GM23338 (cell line): ENCODE measurements at regions not wholly inside any gene's neighbourhood (a gene's known extent, or its start where the extent isn't known, plus 50 kb on each side); places are given as distances from the start of the nearest gene placed in this dataset.

ENCODE experiments used
- ATAC-seq: fragments of 200-7000 bp; cut with Tn5 transposase; 3 replicates; pipeline ENCODE4 v1.9.1; 2020
- DNase-seq: peaks from one replicate; pipeline ENCODE4 v3.0.0-alpha.2; 2015; ENCODE audit warnings: low spot score
- H2AFZ ChIP-seq: fragments of 200-600 bp; sonication (generic); 2 replicates; pipeline ENCODE4 v1.8.0; 2016; ENCODE audit warnings: antibody characterized with exemption, mild to moderate bottlenecking, moderate library complexity
- H3F3A ChIP-seq: fragments of 200-600 bp; sonication (generic); replicated peaks from 2 replicates; pipeline ENCODE4 v1.8.0; 2017; ENCODE audit warnings: antibody characterized with exemption, mixed run types, low read depth
- H3K27ac ChIP-seq: fragments of 200-600 bp; sonication (generic); 2 replicates; pipeline ENCODE4 v1.6.1; 2016; ENCODE audit warnings: low read depth
- H3K27me3 ChIP-seq: fragments of 200-600 bp; sonication (generic); 2 replicates; pipeline ENCODE4 v1.8.0; 2016; ENCODE audit warnings: mild to moderate bottlenecking, mixed run types, moderate library complexity; ENCODE audit not compliant: insufficient read depth
- H3K36me3 ChIP-seq: fragments of 200-600 bp; sonication (generic); 2 replicates; pipeline ENCODE4 v1.8.0; 2016; ENCODE audit warnings: mild to moderate bottlenecking; ENCODE audit not compliant: insufficient read depth
- H3K4me1 ChIP-seq: fragments of 200-600 bp; sonication (generic); 2 replicates; pipeline ENCODE4 v1.8.0; 2016; ENCODE audit warnings: mild to moderate bottlenecking, moderate library complexity; ENCODE audit not compliant: insufficient read depth
- H3K4me2 ChIP-seq: fragments of 200-600 bp; sonication (generic); 2 replicates; pipeline ENCODE4 v1.7.1; 2017; ENCODE audit warnings: mixed run types
- H3K4me3 ChIP-seq: fragments of 200-600 bp; sonication (generic); 2 replicates; pipeline ENCODE4 v1.6.1; 2016; ENCODE audit warnings: mixed run types
- H3K79me2 ChIP-seq: fragments of 200-600 bp; sonication (generic); replicated peaks from 2 replicates; pipeline ENCODE4 v1.8.0; 2017; ENCODE audit warnings: mild to moderate bottlenecking; ENCODE audit not compliant: insufficient read depth
- H3K9me2 ChIP-seq: fragments of 200-600 bp; sonication (generic); 2 replicates; pipeline ENCODE4 v1.8.0; 2017; ENCODE audit not compliant: insufficient read depth
- H4K20me1 ChIP-seq: fragments of 200-600 bp; sonication (generic); replicated peaks from 2 replicates; pipeline ENCODE4 v1.8.0; 2017; ENCODE audit warnings: mild to moderate bottlenecking; ENCODE audit not compliant: insufficient read depth
- H3K27ac Mint-ChIP-seq: 2 replicates; pipeline ENCODE4 v1.8.0; 2020; ENCODE audit warnings: inconsistent platforms, mild to moderate bottlenecking, moderate library complexity, mixed read lengths
- H3K27me3 Mint-ChIP-seq: 3 replicates; pipeline ENCODE4 v1.8.0; 2022; ENCODE audit warnings: low read depth, mild to moderate bottlenecking, moderate library complexity, mixed read lengths, inconsistent platforms; ENCODE audit not compliant: insufficient read depth, poor library complexity
- H3K36me3 Mint-ChIP-seq: 3 replicates; pipeline ENCODE4 v1.8.0; 2021; ENCODE audit warnings: low read depth, mild to moderate bottlenecking, inconsistent platforms, moderate library complexity, mixed read lengths
- H3K4me1 Mint-ChIP-seq: 3 replicates; pipeline ENCODE4 v1.8.0; 2020; ENCODE audit warnings: mild to moderate bottlenecking, inconsistent platforms, mixed read lengths
- H3K4me3 Mint-ChIP-seq: 3 replicates; pipeline ENCODE4 v1.8.0; 2021; ENCODE audit warnings: moderate library complexity, mild to moderate bottlenecking, inconsistent platforms, mixed read lengths
- H3K9me3 Mint-ChIP-seq: 3 replicates; pipeline ENCODE4 v1.8.0; 2020; ENCODE audit warnings: moderate library complexity, mild to moderate bottlenecking, inconsistent platforms, mixed read lengths
- CREB1 ChIP-seq: fragments of 250-450 bp; sonication (Bioruptor Pico); IDR thresholded peaks from 2 replicates; pipeline ENCODE4 v1.5.0; 2020; ENCODE audit warnings: low read depth, mild to moderate bottlenecking, moderate library complexity
- CTCF ChIP-seq, 2 experiments: fragments of 200-600 bp in 1 of 2; sonication (generic) in 1 of 2; conservative IDR thresholded peaks; 2 replicates each; pipeline versions ENCODE4 v1.5.1 to v1.6.1; 2016 to 2017; ENCODE audit warnings: antibody characterized with exemption in 2 of 2, low read depth in 2 of 2, mild to moderate bottlenecking in 2 of 2, moderate library complexity in 1 of 2
- ETS1 ChIP-seq: IDR thresholded peaks from 2 replicates; pipeline ENCODE4 v1.6.1; 2016; ENCODE audit warnings: antibody characterized with exemption
- EZH2 ChIP-seq: fragments of 200-600 bp; sonication (generic); IDR thresholded peaks from one replicate; pipeline ENCODE4 v1.8.0; 2017; ENCODE audit warnings: antibody characterized with exemption, mild to moderate bottlenecking, low read depth; ENCODE audit not compliant: unreplicated experiment
- EZH2phosphoT487 ChIP-seq: fragments of 200-600 bp; sonication (generic); IDR thresholded peaks from one replicate; pipeline ENCODE4 v1.8.1; 2018; ENCODE audit warnings: antibody characterized with exemption; ENCODE audit not compliant: unreplicated experiment
- JUNB ChIP-seq: IDR thresholded peaks from one replicate; pipeline ENCODE4 v1.6.1; 2016; ENCODE audit warnings: antibody characterized with exemption; ENCODE audit not compliant: unreplicated experiment
- NANOG ChIP-seq: IDR thresholded peaks from 2 replicates; pipeline ENCODE4 v1.6.1; 2016; ENCODE audit warnings: antibody characterized with exemption, borderline replicate concordance
- POLR2AphosphoS5 ChIP-seq: IDR thresholded peaks from 2 replicates; pipeline ENCODE4 v1.6.1; 2016; ENCODE audit warnings: antibody characterized with exemption, low read depth
- REST ChIP-seq: IDR thresholded peaks from one replicate; pipeline ENCODE4 v1.6.1; 2018; ENCODE audit warnings: antibody characterized with exemption; ENCODE audit not compliant: unreplicated experiment
- STAT1 ChIP-seq: IDR thresholded peaks from one replicate; pipeline ENCODE4 v1.6.1; 2016; ENCODE audit warnings: antibody characterized with exemption; ENCODE audit not compliant: unreplicated experiment
- ZNF114 ChIP-seq: fragments of 250-450 bp; sonication (Bioruptor Pico); IDR thresholded peaks from 2 replicates; pipeline ENCODE4 v1.5.0; 2020; ENCODE audit warnings: mild to moderate bottlenecking, moderate library complexity
- ZNF331 ChIP-seq: fragments of 250-450 bp; sonication (Bioruptor Pico); IDR thresholded peaks from 2 replicates; pipeline ENCODE4 v1.5.0; 2020; ENCODE audit warnings: low read depth, mild to moderate bottlenecking, moderate library complexity
- ZNF462 ChIP-seq: fragments of 250-450 bp; sonication (Bioruptor Pico); IDR thresholded peaks from 2 replicates; pipeline ENCODE4 v1.5.0; 2020; ENCODE audit warnings: mild to moderate bottlenecking, moderate library complexity

- Histone ChIP-seq H3F3A (no peaks in the 10 kb centered on the region), H3K27ac (no peak overlapping the region), H4K20me1 (no peaks in the 10 kb centered on the region), H3K36me3 (no peaks in the 10 kb centered on the region), H3K79me2 (no peaks in the 10 kb centered on the region), H3K4me1 (no peaks in the 10 kb centered on the region), H3K27me3 (no peaks in the 10 kb centered on the region), H2AFZ (no peak overlapping the region), H3K4me3 (no peak overlapping the region), H3K4me2 (no peak overlapping the region), H3K9me2 (no peaks in the 10 kb centered on the region)
- H3K27me3 Mint-ChIP-seq = peaks cover 2% of the 10 kb centered on the region
- H3K4me3 Mint-ChIP-seq = no peak overlapping the region
- H3K27ac Mint-ChIP-seq = no peak overlapping the region
- no peak for DNase-seq
- TF ChIP-seq ZNF462 (CRISPR knock-in tag) = no peak
- TF ChIP-seq CREB1 (CRISPR knock-in tag) = no peak
- no peak for TF ChIP-seq STAT1
- TF ChIP-seq POLR2AphosphoS5 = no peak
- TF ChIP-seq CTCF (conservative IDR thresholded peaks at IDR 0.05; ENCODE audit: low read depth in 2 of 2) = no peak
- no peak for TF ChIP-seq EZH2
- no peak for TF ChIP-seq REST
- no peak for TF ChIP-seq ZNF331 (CRISPR knock-in tag)
- no peak for TF ChIP-seq ETS1
- TF ChIP-seq ZNF114 = no peak
- no peak for TF ChIP-seq EZH2phosphoT487
- no peak for TF ChIP-seq JUNB
- TF ChIP-seq NANOG = no peak
- 0 out of 3 replicates have a peak, but pooled peaks cover 2% of the 10 kb centered on the region for H3K4me1 Mint-ChIP-seq
- no peaks in the 10 kb centered on the region for H3K36me3 Mint-ChIP-seq
- no peaks in the 10 kb centered on the region for H3K9me3 Mint-ChIP-seq
- no peak for ATAC-seq
These were observed 233.6 kb downstream of the TPBG start for GRCh38 chr6:82597201-82597600.
